Activated CD4-positive, alpha-beta T cell treated with anti-CD3 and anti-CD28 coated beads for 1 hour (primary cell): ENCODE measurements at regions not wholly inside any gene's neighbourhood (a gene's known extent, or its start where the extent isn't known, plus 50 kb on each side); places are given as distances from the start of the nearest gene placed in this dataset.
"Not testable (repeated sequence)": the region's sequence is repeated elsewhere in the genome, so short reads cannot be mapped to it uniquely, and the experiment has no call there.

Experiments
- DNase-seq: peaks from one replicate; pipeline ENCODE4 v3.0.0-alpha.2; 2020

DNA sequence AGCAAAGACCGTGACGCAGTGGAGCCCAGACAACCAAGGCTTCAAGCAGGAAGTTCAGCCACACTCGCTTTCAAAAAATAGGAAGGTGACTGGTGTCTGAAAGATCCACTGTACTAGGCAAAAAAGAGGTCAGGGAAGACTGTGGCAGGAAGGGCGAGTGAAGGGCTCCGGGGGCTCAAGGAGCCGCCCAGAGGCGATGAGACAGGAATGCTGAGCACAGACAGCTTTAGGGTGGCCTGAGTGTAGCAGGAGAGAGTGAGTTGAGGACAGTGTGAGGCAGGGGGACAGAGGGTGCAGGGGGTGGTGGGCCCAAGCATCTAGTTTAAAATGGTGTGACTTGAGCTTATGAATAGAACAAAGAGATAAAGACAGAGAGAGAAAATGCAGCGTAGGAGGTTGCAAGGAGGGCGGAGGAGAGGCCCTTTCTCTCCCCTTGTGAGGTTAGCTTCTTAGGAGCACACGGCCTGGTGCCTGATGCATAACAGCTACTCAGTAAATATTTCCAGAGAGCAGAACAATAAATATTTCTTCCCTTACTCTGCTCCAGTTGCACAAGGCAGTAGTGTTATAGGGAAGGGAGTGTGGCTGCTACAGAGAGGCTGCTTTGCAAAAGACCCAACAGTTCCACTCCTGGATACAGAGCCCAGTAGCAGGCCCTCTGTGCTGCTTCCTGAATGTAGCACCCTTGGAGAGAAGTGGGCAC, 789.7 kb upstream of the RAB6C start:
- no peak for DNase-seq

- DNase-seq: no peak
These were observed 789.0 kb upstream of the RAB6C start for GRCh38 chr2:129190494-129190893.

DNA sequence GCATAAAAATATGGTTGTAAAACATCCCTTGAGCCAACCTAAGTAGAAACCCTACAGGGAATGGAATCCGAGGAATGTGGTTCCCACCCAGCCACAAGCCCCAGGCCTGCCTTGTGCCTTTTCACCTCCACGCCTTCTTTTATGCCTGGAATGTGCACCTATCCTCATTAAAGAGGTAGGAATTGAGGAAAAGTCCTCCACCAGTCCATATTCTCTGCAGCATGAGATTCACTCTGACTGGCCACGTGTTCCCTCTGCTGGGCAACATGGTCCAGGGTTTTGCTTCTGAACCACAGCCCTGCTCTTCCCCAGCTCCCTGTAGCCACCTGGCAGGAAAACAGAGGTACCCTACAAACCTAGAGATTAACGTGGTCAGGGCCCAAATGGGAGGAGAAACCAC, 787.9 kb upstream of the RAB6C start:
- no peak for DNase-seq

DNA sequence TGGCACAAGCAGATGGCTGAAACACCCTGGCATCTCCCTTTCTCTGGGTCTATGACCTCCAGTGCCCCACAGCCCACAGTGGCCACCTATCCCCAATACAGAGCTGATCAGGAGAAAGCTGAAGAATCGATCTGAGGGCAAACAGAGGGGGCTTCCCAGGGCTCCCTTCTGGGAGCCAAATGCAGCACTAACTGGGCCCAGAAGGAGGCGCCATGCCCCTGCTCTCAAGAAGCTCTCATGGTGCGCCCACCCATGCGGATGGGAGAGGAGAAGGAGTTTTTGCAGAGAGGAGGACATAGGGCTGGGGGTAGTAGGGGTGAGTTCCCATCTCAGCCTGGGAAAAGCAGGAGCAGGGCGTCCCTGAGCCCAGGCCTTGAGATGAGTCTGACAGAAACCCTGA, 787.3 kb upstream of the RAB6C start:
- DNase-seq: no peak

DNA sequence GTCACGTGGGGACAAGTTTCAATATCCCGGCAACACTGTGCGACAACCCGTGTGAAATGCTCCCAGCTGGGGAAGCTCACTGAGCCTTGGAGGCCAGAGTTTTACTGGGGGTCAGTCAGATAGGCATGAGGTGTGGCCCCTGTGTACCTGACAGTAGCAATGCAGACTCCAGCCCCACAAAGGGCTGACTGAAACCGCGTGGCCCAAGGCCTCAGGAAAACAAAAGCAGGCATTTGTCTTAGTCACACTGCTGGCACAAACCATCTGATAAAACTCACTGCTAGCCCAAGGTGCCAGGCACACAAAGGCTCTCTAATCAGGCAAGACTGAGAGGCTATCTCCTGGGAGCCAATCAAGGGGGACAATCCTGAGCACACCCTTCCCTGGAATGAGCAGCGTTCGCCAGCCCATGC, 786.6 kb upstream of the RAB6C start:
- no peak for DNase-seq

DNA sequence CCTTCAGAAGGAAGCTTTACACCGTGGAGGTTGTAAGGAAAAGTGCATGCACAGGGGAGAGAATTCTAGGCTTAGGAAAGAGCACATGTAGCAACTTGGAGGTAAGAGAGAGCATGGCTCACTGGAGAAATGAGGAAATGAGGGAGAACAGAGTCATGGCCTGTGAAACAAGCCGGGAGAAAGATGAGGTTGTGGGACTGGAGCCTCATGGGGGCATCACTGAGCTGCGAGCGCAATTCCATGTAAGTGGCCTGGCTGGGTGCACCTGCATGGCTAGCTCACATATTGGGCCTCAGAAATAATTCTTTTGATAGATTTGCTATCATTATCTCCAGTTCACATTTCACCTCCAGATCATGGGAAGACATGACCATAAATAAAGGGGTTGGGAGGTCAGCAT, 785.5 kb upstream of the RAB6C start:
- DNase-seq: no peak

DNA sequence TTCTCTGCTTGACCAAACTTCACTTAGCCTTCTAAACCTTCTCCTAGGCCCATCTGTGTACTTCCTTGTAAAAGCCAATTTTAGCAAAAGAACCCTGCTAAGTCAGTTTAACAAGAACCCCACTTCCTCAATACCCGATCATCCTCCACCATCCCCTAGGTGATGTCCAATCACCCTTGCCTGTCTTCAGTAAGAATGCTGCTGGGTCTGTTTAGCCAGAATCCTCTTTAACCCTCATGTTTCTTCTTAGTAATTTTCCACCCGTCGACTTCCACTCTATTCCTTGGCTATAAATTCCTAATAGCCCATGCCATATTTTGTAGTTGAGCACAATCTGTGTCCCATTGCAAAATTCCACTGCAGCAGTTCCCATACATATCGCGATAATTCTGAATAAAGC, 780.0 kb upstream of the RAB6C start:
- DNase-seq: no peak

DNA sequence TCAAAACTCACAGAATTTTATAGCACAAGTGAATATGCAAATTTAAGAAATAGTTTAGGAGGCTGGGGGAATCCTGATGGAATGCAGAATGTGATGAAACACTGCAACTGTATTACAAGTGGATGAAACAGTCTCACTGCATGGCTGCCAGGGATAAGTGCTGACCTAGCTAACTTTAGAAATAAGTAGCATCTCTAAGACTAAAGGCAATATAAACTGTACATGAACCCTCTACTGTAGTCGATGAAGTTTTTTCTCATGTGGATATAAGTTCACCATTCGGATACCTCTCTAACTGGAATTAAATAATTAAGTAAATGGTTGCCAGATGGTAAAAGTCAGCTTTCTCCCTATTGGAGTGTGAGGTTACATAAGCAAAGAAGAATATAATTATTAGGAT, 777.8 kb upstream of the RAB6C start:
- DNase-seq: no peak

DNA sequence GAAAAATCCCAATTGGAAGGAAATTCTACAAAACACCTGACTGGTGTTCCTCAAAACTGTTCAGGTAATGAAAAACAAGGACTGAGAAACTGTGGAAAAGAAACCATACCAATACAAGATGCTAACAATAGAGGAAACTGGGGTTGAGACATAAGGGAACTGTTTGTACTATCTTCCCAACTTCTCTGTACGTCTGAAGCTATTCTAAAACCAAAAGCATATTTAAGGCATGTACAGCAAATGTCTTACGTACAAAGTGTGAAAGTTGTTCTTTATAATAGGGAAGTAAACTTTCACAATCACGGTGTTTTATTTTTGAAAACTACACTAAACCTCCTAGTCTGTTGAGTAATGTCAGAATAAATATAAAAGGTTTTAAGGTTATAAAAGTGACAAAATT, 776.1 kb upstream of the RAB6C start:
- DNase-seq: no peak

GRCh38 chr2:129204581-129204980, 774.9 kb upstream of the RAB6C start:
- DNase-seq: not testable (repeated sequence)

DNA sequence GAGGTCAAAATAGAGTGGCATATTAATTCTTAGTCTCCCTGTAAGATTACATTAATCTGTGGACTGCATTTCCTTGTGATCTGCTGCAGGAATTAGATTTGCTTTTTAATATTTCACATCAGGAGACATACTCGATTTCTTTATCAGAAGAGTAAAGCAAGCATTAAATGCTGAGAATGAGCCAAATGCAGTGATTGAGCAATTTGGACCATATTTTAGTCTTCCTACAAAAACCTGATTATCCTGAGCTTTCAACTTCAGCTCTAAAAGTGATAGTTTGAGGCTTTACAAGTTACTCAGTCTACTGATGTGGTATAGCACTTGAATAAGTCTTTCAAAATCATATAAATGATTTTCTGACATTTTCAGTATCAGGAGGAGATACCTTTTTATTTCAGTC, 774.3 kb upstream of the RAB6C start:
- DNase-seq: no peak

DNA sequence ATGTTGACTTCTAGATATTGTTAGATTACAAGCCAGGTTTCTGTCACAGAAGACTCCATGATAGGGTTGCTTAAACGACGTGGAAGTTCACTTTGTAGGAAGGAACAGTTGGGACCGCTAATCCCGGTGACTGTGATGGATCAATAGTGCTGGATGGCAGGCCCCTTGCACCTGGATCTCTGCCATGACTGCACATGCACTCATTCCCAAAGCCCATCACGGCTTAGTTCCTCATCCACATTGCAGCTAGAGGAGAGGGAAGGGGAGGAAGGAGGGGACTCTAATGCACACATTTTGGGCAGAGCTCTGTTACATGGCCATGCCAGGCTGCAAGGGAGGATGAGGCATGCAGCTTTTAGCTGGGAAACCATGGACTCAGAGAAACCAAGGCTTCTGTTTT, 773.7 kb upstream of the RAB6C start:
- DNase-seq: no peak

- DNase-seq: no peak
These were observed 767.0 kb upstream of the RAB6C start for GRCh38 chr2:129212299-129212958.

DNA sequence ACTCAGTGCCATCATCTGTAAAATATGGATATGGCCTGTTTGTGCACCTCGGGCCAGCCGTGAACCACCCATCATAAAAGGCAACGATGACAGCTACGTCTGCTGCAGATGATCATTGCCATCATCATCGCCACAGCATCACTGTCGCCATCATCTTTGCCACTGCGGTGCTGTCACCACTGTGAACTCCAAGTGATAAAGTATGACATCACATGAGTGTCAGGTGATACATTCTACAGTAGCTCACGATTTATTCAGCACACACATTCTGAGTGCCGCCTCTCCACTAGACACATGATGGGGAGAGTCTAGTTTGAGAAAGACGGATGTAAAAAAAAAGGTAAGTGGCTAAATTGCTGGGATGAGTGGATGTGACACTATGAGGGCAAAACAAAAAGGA, 755.4 kb upstream of the RAB6C start:
- DNase-seq: no peak

DNA sequence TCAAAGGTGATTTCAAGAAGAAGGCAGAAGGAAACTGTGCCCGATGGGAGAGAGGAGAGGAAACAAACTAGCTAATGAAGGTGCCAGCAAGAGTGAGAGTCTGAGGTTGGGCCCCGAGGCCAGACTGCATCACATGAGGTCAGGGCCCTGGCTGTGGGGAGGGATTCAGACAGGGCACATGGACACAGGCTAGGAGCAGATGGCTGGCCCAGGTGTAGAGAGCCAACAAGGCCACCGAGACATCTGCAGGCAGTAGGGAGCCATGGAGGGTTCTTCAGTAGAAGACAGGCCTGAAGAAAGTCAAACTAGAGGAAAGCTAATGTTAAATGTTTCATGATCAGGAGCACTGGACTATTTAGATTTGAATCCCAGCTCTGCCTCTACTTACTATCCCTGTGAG, 755.0 kb upstream of the RAB6C start:
- no peak for DNase-seq

- DNase-seq: no peak
These were observed 750.3 kb upstream of the RAB6C start for GRCh38 chr2:129229196-129229595.

GRCh38 chr2:129229830-129230441, 749.5 kb upstream of the RAB6C start:
- DNase-seq: no peak

- no peak for DNase-seq
These were observed 747.5 kb upstream of the RAB6C start for GRCh38 chr2:129231924-129232323.

DNA sequence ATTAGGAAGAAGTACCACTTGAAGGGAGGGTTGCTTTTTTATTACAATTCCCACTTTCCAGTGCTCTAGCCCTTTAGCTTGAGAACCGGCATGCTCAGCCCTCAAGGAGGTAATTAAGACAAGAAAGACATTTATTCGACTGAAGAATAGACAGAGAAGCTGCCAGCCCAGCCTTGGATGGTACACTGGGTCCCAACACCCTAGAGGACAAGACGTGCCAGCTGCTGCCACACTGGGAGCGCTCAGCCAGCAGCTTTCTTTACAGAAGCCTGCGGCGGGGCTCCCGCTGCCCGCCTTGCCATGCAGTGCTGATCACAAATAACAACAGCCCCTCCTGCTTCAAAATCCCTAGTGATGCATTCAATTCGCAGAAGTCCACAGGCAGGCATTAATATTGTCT, 746.3 kb upstream of the RAB6C start:
- no peak for DNase-seq

DNA sequence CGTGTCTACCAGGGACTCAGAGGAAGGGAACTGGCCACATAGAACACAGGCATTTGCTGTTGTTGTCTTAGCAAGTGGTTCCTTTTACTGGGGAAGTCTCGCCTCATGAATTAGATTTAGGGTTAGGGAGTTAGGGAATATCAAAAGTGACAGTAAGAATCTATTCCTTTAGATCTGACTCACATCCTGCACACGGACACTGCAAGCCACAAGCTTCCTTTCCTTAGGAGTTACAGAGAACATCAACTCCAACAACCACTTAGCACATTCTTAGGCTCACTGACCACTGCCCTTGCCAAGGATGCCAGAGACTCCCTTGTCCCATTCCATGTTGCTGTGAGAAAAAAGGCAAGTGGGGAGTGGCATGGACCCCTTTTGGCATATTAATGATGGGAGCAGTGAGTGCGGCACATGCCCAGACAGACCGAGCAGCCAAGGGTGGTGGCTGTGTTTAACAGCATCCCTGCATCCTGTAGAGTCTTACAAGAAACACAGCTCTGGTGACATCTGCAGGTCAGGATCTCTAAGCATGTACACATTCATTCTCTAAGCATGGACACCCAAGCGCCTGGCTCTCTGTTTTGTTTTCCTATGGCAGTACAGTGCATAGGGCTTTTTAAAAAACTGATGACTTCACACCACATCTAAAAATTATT, 745.6 kb upstream of the RAB6C start:
- no peak for DNase-seq

GRCh38 chr2:129236601-129237000, 742.9 kb upstream of the RAB6C start:
- no peak for DNase-seq

DNA sequence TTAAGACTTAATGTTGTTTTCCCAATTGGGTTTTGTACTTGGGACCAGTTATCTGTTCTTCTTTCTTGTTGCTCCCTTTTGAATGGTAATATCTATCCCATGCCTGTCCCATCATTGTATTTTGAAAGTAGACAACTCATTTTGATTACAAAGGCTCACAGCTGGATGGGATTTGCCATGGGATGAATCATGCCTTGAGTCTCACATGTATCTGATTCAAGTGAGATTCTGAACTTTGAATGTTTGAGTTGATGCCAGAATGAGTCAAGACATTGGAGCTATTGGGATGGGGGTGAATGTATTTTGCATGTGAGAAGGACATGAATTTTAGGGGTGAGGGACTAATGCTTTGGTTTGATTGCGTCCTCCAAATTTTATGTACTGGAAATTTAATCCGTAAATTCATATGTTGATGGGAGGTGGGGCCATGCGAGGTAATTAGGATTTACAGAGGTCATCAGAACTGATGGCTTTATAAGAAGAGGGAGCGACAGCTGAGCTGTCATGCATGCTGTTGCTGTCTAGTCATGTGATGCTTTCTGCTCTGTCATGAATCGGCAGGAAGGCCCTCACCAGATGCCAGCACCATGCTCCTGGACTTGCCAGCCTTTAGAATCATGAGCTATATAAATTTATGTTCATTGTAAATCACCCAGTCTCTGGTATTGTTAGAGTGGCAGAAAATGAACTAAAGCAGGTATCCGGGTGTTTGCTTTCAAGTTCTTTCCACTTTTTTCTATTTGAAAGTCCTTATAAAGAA, 741.3 kb upstream of the RAB6C start:
- no peak for DNase-seq

DNA sequence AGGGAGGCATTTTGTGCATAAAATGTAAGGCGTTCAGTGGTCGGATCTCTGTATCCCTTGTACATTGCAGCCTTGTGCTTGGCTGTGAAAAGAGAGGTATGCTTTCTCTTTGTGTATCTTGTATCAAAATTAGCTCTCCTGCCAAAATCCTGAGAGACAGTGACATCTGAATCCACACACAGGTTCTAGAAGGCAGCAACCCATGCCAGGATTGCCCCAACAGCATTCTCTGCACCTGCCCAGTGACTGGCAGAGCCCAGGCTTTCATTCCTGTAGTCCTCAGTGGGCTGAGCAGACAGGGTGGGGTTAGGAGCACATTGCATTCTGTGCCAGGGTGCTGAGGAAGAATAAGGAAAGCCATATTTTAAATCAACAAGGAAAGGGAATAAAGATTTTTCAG, 740.3 kb upstream of the RAB6C start:
- DNase-seq: no peak
